Neural progenitor cell (in vitro differentiated cells): ENCODE measurements at regions not wholly inside any gene's neighbourhood (a gene's known extent, or its start where the extent isn't known, plus 50 kb on each side); places are given as distances from the start of the nearest gene placed in this dataset.

Experiments
- EZH2 ChIP-seq: fragments of 200-600 bp; sonication (generic); IDR thresholded peaks from 2 replicates; pipeline ENCODE4 v1.6.1; 2017; ENCODE audit warnings: antibody characterized with exemption, mild to moderate bottlenecking, moderate library complexity
- TF ChIP-seq, protein P1 (sequence below): fragments of 200-600 bp; sonication (generic); IDR thresholded peaks from 2 replicates; pipeline ENCODE4 v1.5.1; 2017; ENCODE audit warnings: antibody characterized with exemption, mild to moderate bottlenecking

DNA sequence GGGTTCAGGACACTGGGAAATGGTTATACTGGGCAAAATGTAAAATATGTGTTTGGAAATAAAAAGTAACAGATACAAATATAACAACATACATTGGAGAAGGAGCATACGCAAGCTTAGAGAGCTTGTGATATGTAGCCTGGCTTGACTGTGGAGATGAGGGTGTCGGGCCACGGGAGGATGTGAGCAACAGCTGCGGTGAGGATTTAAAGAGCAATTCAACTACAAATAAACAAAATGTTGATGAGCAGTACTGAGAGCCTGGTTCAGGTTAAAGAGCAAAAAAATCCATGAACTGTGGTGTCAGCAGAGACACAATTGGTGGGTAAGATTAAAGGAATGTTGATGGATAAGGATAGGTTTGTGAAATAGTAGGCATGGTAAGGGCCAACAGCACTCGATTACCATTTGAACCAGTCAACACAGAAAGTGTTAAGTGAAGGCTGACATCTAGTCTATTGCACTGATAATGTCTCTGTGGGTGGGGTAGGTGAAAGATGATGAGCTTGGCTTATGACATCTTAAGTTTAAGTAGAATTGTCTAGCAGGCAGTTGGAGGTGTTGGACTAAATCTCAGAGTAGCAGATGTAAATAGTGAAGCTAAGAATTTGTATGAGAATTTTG is 723.2 kb downstream of the EPM2A start:
- TF ChIP-seq, protein P1, sequence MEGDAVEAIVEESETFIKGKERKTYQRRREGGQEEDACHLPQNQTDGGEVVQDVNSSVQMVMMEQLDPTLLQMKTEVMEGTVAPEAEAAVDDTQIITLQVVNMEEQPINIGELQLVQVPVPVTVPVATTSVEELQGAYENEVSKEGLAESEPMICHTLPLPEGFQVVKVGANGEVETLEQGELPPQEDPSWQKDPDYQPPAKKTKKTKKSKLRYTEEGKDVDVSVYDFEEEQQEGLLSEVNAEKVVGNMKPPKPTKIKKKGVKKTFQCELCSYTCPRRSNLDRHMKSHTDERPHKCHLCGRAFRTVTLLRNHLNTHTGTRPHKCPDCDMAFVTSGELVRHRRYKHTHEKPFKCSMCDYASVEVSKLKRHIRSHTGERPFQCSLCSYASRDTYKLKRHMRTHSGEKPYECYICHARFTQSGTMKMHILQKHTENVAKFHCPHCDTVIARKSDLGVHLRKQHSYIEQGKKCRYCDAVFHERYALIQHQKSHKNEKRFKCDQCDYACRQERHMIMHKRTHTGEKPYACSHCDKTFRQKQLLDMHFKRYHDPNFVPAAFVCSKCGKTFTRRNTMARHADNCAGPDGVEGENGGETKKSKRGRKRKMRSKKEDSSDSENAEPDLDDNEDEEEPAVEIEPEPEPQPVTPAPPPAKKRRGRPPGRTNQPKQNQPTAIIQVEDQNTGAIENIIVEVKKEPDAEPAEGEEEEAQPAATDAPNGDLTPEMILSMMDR, result no peak
- no peak for TF ChIP-seq EZH2
